ENCODE measurements at regions not wholly inside any gene's neighbourhood (a gene's known extent, or its start where the extent isn't known, plus 50 kb on each side); places are given as distances from the start of the nearest gene placed in this dataset.

- Histone ChIP-seq H3K9me2 (replicated peaks; ENCODE audit: insufficient read depth, low read length) (no peaks in the 10 kb centered on the region), H3K9ac (ENCODE audit: low read length) (no peak overlapping the region), H3K4me3 (ENCODE audit: insufficient read depth, low read length, poor library complexity, severe bottlenecking) (no peak overlapping the region), H3K27me3 (ENCODE audit: low read length) (no peaks in the 10 kb centered on the region), H2AFZ (ENCODE audit: low read depth, low read length, severe bottlenecking) (no peak overlapping the region), H3K27ac (ENCODE audit: low read depth, low read length) (no peak overlapping the region), H3F3A (ENCODE audit: insufficient read depth) (no peaks in the 10 kb centered on the region), H3K79me2 (ENCODE audit: insufficient read depth, low read length) (no peaks in the 10 kb centered on the region), H3K36me3 (ENCODE audit: low read length) (no peaks in the 10 kb centered on the region), H4K20me1 (ENCODE audit: low read depth, low read length) (no peaks in the 10 kb centered on the region), H3K4me2 (ENCODE audit: low read depth, low read length, poor library complexity, severe bottlenecking) (no peak overlapping the region), H3K9me3 (ENCODE audit: insufficient read depth, low read length) (no peaks in the 10 kb centered on the region)
- TF ChIP-seq EZH2phosphoT487 (conservative IDR thresholded peaks at IDR 0.05; ENCODE audit: low read length) (no peak), CTCF (IDR thresholded peaks at IDR 0.05; ENCODE audit: insufficient read depth, low read length, poor library complexity, severe bottlenecking) (no peak)
Observed at GRCh38 chr3:23663661-23664186, 142.0 kb upstream of the UBE2E1 start.

GRCh38 chr3:23664459-23664858, 141.3 kb upstream of the UBE2E1 start:
- Histone ChIP-seq H3K9me2 (replicated peaks; ENCODE audit: insufficient read depth, low read length) (no peaks in the 10 kb centered on the region), H3F3A (ENCODE audit: insufficient read depth) (no peaks in the 10 kb centered on the region), H3K9ac (ENCODE audit: low read length) (no peak overlapping the region), H3K27me3 (ENCODE audit: low read length) (no peaks in the 10 kb centered on the region), H3K9me3 (ENCODE audit: insufficient read depth, low read length) (no peaks in the 10 kb centered on the region), H3K27ac (ENCODE audit: low read depth, low read length) (no peak overlapping the region), H3K4me2 (ENCODE audit: low read depth, low read length, poor library complexity, severe bottlenecking) (no peak overlapping the region), H4K20me1 (ENCODE audit: low read depth, low read length) (no peaks in the 10 kb centered on the region), H3K36me3 (ENCODE audit: low read length) (no peaks in the 10 kb centered on the region), H2AFZ (ENCODE audit: low read depth, low read length, severe bottlenecking) (no peak overlapping the region), H3K79me2 (ENCODE audit: insufficient read depth, low read length) (no peaks in the 10 kb centered on the region), H3K4me3 (ENCODE audit: insufficient read depth, low read length, poor library complexity, severe bottlenecking) (no peak overlapping the region)
- TF ChIP-seq EZH2phosphoT487 (conservative IDR thresholded peaks at IDR 0.05; ENCODE audit: low read length) (no peak), CTCF (IDR thresholded peaks at IDR 0.05; ENCODE audit: insufficient read depth, low read length, poor library complexity, severe bottlenecking) (no peak)

- H3F3A ChIP-seq (ENCODE audit: insufficient read depth): no peaks in the 10 kb centered on the region
- H3K36me3 ChIP-seq (ENCODE audit: low read length): no peaks in the 10 kb centered on the region
- H2AFZ ChIP-seq (ENCODE audit: low read depth, low read length, severe bottlenecking): no peak overlapping the region
- no peaks in the 10 kb centered on the region for H4K20me1 ChIP-seq (ENCODE audit: low read depth, low read length)
- no peaks in the 10 kb centered on the region for H3K27me3 ChIP-seq (ENCODE audit: low read length)
- no peak overlapping the region for H3K9ac ChIP-seq (ENCODE audit: low read length)
- no peaks in the 10 kb centered on the region for H3K9me2 ChIP-seq (replicated peaks; ENCODE audit: insufficient read depth, low read length)
- H3K9me3 ChIP-seq (ENCODE audit: insufficient read depth, low read length): no peaks in the 10 kb centered on the region
- H3K79me2 ChIP-seq (ENCODE audit: insufficient read depth, low read length): no peaks in the 10 kb centered on the region
- no peak overlapping the region for H3K27ac ChIP-seq (ENCODE audit: low read depth, low read length)
- no peak overlapping the region for H3K4me2 ChIP-seq (ENCODE audit: low read depth, low read length, poor library complexity, severe bottlenecking)
- TF ChIP-seq CTCF (IDR thresholded peaks at IDR 0.05; ENCODE audit: insufficient read depth, low read length, poor library complexity, severe bottlenecking): no peak
- TF ChIP-seq EZH2phosphoT487 (conservative IDR thresholded peaks at IDR 0.05; ENCODE audit: low read length): no peak
- H3K4me3 ChIP-seq (ENCODE audit: insufficient read depth, low read length, poor library complexity, severe bottlenecking): no peak overlapping the region
Observed at GRCh38 chr3:23665741-23666140, 140.0 kb upstream of the UBE2E1 start.
